ENCODE measurements at regions not wholly inside any gene's neighbourhood (a gene's known extent, or its start where the extent isn't known, plus 50 kb on each side); places are given as distances from the start of the nearest gene placed in this dataset.

DNA sequence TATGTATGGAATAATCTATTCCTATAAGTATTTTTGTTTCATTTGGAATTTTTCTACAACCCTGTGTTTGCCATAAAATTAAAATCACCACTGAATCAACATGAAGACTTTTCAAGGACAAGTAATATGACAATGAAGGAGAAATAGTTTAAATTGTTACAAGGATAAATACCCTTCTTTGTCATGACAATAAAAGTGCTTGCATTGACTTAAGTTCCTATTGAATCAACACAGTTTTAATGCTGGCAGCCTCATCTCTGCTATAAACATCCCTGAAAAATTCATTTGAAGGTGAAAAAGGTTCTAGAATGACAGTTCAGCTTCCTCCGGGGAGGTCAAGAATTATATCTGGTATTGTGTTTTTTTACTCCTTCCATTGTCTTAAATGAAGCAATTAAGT is 1105.1 kb upstream of the CDH9 start:
- H3K27me3 ChIP-seq (ENCODE audit: insufficient read depth, poor library complexity, severe bottlenecking), result no peaks in the 10 kb centered on the region
- no peaks in the 10 kb centered on the region for H3K36me3 ChIP-seq (ENCODE audit: low read depth)
- DNase-seq (ENCODE audit: low spot score) (no peak), ATAC-seq (ENCODE audit: low read depth) (no peak)
- H3K9me3 ChIP-seq (ENCODE audit: severe bottlenecking), result no peaks in the 10 kb centered on the region
- H3K4me1 ChIP-seq (ENCODE audit: insufficient read depth, poor library complexity, severe bottlenecking), result no peaks in the 10 kb centered on the region
- TF ChIP-seq, protein P1, sequence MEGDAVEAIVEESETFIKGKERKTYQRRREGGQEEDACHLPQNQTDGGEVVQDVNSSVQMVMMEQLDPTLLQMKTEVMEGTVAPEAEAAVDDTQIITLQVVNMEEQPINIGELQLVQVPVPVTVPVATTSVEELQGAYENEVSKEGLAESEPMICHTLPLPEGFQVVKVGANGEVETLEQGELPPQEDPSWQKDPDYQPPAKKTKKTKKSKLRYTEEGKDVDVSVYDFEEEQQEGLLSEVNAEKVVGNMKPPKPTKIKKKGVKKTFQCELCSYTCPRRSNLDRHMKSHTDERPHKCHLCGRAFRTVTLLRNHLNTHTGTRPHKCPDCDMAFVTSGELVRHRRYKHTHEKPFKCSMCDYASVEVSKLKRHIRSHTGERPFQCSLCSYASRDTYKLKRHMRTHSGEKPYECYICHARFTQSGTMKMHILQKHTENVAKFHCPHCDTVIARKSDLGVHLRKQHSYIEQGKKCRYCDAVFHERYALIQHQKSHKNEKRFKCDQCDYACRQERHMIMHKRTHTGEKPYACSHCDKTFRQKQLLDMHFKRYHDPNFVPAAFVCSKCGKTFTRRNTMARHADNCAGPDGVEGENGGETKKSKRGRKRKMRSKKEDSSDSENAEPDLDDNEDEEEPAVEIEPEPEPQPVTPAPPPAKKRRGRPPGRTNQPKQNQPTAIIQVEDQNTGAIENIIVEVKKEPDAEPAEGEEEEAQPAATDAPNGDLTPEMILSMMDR (IDR thresholded peaks at IDR 0.05; ENCODE audit: poor library complexity, severe bottlenecking), result no peak
- H3K4me3 ChIP-seq (ENCODE audit: severe bottlenecking), result no peak overlapping the region
- no peak overlapping the region for H3K27ac ChIP-seq (ENCODE audit: poor library complexity, severe bottlenecking)

DNA sequence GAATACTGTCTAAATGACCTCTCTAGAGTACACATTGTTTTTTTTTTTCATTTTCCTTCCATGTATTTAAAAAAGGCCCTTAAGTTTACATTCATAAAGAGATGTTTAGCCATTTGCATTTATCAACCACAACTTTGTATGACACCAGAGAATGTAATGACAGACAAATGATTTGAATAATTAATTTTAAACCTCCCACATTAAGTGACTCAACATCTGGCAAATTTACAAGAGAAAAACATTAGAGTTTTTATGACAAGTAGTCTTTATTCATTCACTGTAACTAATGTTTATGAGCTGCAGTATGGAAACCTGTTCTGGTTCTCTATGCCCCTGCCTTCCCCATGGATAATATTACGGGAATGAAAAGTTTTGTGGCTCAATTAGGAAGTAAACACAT is 1093.8 kb upstream of the CDH9 start:
- TF ChIP-seq, protein P1 (IDR thresholded peaks at IDR 0.05; ENCODE audit: poor library complexity, severe bottlenecking), result no peak
- no peaks in the 10 kb centered on the region for H3K4me1 ChIP-seq (ENCODE audit: insufficient read depth, poor library complexity, severe bottlenecking)
- no peaks in the 10 kb centered on the region for H3K36me3 ChIP-seq (ENCODE audit: low read depth)
- no peak for ATAC-seq (ENCODE audit: low read depth)
- DNase-seq (ENCODE audit: low spot score), result no peak
- no peak overlapping the region for H3K4me3 ChIP-seq (ENCODE audit: severe bottlenecking)
- no peaks in the 10 kb centered on the region for H3K27me3 ChIP-seq (ENCODE audit: insufficient read depth, poor library complexity, severe bottlenecking)
- no peaks in the 10 kb centered on the region for H3K9me3 ChIP-seq (ENCODE audit: severe bottlenecking)
- no peak overlapping the region for H3K27ac ChIP-seq (ENCODE audit: poor library complexity, severe bottlenecking)

DNA sequence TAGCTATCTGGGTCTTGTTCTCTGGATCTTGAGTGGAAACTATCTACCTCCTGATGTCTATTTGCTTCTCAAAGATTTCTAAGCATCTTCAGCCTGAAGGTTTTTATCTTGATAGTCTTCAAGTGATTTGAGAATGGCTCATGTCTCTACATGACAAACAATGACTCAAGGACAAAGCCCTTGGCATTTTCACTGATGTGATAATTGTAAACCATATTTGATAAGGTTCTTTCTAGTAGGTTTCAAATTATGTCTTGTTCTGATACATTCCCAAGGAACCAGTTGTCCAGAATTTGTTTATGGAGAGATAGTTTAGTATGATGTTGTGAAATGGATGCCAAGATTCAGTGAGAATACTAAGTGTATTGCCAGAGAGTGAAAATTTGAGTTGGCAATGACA is 1079.3 kb upstream of the CDH9 start:
- ATAC-seq (ENCODE audit: low read depth) (no peak), DNase-seq (ENCODE audit: low spot score) (no peak)
- Histone ChIP-seq H3K36me3 (ENCODE audit: low read depth) (no peaks in the 10 kb centered on the region), H3K27me3 (ENCODE audit: insufficient read depth, poor library complexity, severe bottlenecking) (no peaks in the 10 kb centered on the region), H3K9me3 (ENCODE audit: severe bottlenecking) (no peaks in the 10 kb centered on the region), H3K4me1 (ENCODE audit: insufficient read depth, poor library complexity, severe bottlenecking) (no peaks in the 10 kb centered on the region), H3K27ac (ENCODE audit: poor library complexity, severe bottlenecking) (no peak overlapping the region), H3K4me3 (ENCODE audit: severe bottlenecking) (no peak overlapping the region)
- TF ChIP-seq, protein P1 (IDR thresholded peaks at IDR 0.05; ENCODE audit: poor library complexity, severe bottlenecking), result no peak

DNA sequence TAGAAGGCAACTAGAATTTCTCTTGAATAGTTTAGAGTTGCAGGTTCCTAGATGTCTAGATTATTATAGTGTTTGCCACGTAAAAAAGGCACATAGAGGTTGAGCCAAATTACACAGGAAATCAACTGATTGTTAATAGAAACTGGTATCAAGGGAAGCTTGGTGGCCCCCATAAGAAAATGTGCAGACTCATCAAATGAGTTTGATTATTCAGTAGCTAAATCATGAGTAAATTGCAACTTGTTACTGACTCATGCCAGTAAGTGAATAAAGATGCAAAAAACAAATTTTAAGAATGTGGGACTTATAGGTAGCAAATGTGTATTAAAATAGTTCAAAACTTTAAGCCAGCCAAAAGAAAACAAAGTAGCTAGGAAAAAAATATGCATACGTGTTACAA is 1078.9 kb upstream of the CDH9 start:
- Histone ChIP-seq H3K9me3 (ENCODE audit: severe bottlenecking) (no peaks in the 10 kb centered on the region), H3K36me3 (ENCODE audit: low read depth) (no peaks in the 10 kb centered on the region), H3K4me1 (ENCODE audit: insufficient read depth, poor library complexity, severe bottlenecking) (no peaks in the 10 kb centered on the region), H3K27me3 (ENCODE audit: insufficient read depth, poor library complexity, severe bottlenecking) (no peaks in the 10 kb centered on the region), H3K27ac (ENCODE audit: poor library complexity, severe bottlenecking) (no peak overlapping the region), H3K4me3 (ENCODE audit: severe bottlenecking) (no peak overlapping the region)
- DNase-seq (ENCODE audit: low spot score) (no peak), ATAC-seq (ENCODE audit: low read depth) (no peak)
- TF ChIP-seq, protein P1 (IDR thresholded peaks at IDR 0.05; ENCODE audit: poor library complexity, severe bottlenecking), result no peak

DNA sequence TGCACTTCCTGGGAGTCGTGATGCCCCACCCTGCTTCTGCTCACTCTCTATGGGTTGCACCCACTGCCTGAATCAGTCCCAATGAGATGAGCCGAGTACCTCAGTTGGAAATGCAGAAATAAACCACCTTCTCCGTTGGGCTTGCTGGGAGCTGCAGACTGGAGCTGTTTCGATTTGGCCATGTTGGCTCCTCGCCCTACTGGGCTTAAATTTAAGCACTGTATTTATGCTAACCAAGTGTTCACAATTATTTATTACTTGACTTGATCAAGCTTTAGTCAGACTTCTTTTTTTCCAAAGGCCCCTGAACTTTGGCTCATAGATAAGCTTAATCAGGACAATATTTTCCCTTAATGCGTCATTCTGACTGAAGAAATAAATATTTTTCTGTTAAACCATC is 1072.4 kb upstream of the CDH9 start:
- DNase-seq (ENCODE audit: low spot score), result no peak

More for the DNA sequence above, 1072.4 kb upstream of the CDH9 start:
- H3K4me1 ChIP-seq (ENCODE audit: insufficient read depth, poor library complexity, severe bottlenecking), result no peaks in the 10 kb centered on the region
- TF ChIP-seq, protein P1 (IDR thresholded peaks at IDR 0.05; ENCODE audit: poor library complexity, severe bottlenecking), result no peak
- no peaks in the 10 kb centered on the region for H3K36me3 ChIP-seq (ENCODE audit: low read depth)
- no peak overlapping the region for H3K27ac ChIP-seq (ENCODE audit: poor library complexity, severe bottlenecking)
- H3K4me3 ChIP-seq (ENCODE audit: severe bottlenecking), result no peak overlapping the region
- H3K27me3 ChIP-seq (ENCODE audit: insufficient read depth, poor library complexity, severe bottlenecking), result no peaks in the 10 kb centered on the region
- no peaks in the 10 kb centered on the region for H3K9me3 ChIP-seq (ENCODE audit: severe bottlenecking)
- no peak for ATAC-seq (ENCODE audit: low read depth)
